Mucosa of descending colon (tissue), 3 donors: ENCODE measurements at regions not wholly inside any gene's neighbourhood (a gene's known extent, or its start where the extent isn't known, plus 50 kb on each side); places are given as distances from the start of the nearest gene placed in this dataset.

Source experiments
- ATAC-seq: fragments of 200-7000 bp; cut with Tn5 transposase; one replicate; pipeline ENCODE4 v1.9.1; 2020; ENCODE audit warnings: mild to moderate bottlenecking, moderate library complexity
- DNase-seq, 3 donors: peaks; one replicate each; pipeline ENCODE4 v3.0.0-alpha.2; 2020
- H3K36me3 ChIP-seq: fragments of 200-600 bp; one replicate; pipeline ENCODE4 v1.8.0; 2021; ENCODE audit warnings: low read depth, mild to moderate bottlenecking
- H3K4me1 ChIP-seq: fragments of 200-600 bp; one replicate; pipeline ENCODE4 v1.8.0; 2021; ENCODE audit warnings: low read depth, mild to moderate bottlenecking
- H3K4me3 ChIP-seq: fragments of 200-600 bp; one replicate; pipeline ENCODE4 v1.8.0; 2021; ENCODE audit warnings: mild to moderate bottlenecking
- H3K9me3 ChIP-seq: fragments of 200-600 bp; one replicate; pipeline ENCODE4 v1.8.0; 2021; ENCODE audit warnings: mild to moderate bottlenecking
- CTCF ChIP-seq: fragments of 200-600 bp; IDR thresholded peaks from one replicate; pipeline ENCODE4 v1.8.0; 2022; ENCODE audit warnings: antibody characterized with exemption, mild to moderate bottlenecking
- intact Hi-C, 2 donors: fragments of 100-400 bp; cut with DNase I in 1 of 2; cut with micrococcal nuclease in 1 of 2; formaldehyde crosslinking; loops; one replicate each; pipeline versions ENCODE4 v1.11.0 to v1.11.1; 2022; cut with DNase I, micrococcal nuclease
- donor health status: DM: no; HTN: no; CAD: no; lungs with moderate emphysema.
- donor health status: DM: no; HTN: no; CAD: no.
- donor health status: DM: no; HTN: yes; CAD: no.

- H3K4me1 ChIP-seq: no peaks in the 10 kb centered on the region
- H3K4me3 ChIP-seq: no peak overlapping the region
- DNase-seq (no peak), ATAC-seq (no peak)
- no peaks in the 10 kb centered on the region for H3K36me3 ChIP-seq
- intact Hi-C loops: no loop called here
- no peak for TF ChIP-seq CTCF
- H3K9me3 ChIP-seq: peaks cover 6% of the 10 kb centered on the region
These were observed 259.6 kb downstream of the NUP35 start for GRCh38 chr2:183383854-183384253.

GRCh38 chr2:183389546-183390080 is 265.4 kb downstream of the NUP35 start:
- no peaks in the 10 kb centered on the region for H3K4me1 ChIP-seq
- peaks cover 6% of the 10 kb centered on the region for H3K9me3 ChIP-seq
- intact Hi-C loops: no loop called here
- H3K4me3 ChIP-seq: no peak overlapping the region
- H3K36me3 ChIP-seq: no peaks in the 10 kb centered on the region
- TF ChIP-seq CTCF: no peak
- ATAC-seq: no peak
- no peak for DNase-seq

- ATAC-seq (no peak), DNase-seq (no peak)
- no peak for TF ChIP-seq CTCF
- peaks cover 6% of the 10 kb centered on the region for H3K9me3 ChIP-seq
- H3K4me1 ChIP-seq: no peaks in the 10 kb centered on the region
- intact Hi-C loops: no loop called here
- no peaks in the 10 kb centered on the region for H3K36me3 ChIP-seq
- H3K4me3 ChIP-seq: no peak overlapping the region
These were observed 265.9 kb downstream of the NUP35 start for GRCh38 chr2:183390109-183390508.

- H3K4me3 ChIP-seq: no peak overlapping the region
- DNase-seq (no peak), ATAC-seq (no peak)
- H3K4me1 ChIP-seq: no peaks in the 10 kb centered on the region
- H3K36me3 ChIP-seq: no peaks in the 10 kb centered on the region
- intact Hi-C loops: no loop called here
- TF ChIP-seq CTCF: no peak
- no peaks in the 10 kb centered on the region for H3K9me3 ChIP-seq
These were observed 280.1 kb downstream of the NUP35 start for GRCh38 chr2:183404392-183404791.

GRCh38 chr2:183408562-183408961 is 284.3 kb downstream of the NUP35 start:
- H3K36me3 ChIP-seq: no peaks in the 10 kb centered on the region
- no peak for DNase-seq
- H3K9me3 ChIP-seq: no peaks in the 10 kb centered on the region
- H3K4me3 ChIP-seq: no peak overlapping the region
- intact Hi-C loops: no loop called here
- ATAC-seq: no peak
- H3K4me1 ChIP-seq: no peaks in the 10 kb centered on the region
- no peak for TF ChIP-seq CTCF

GRCh38 chr2:183409662-183410061 is 285.4 kb downstream of the NUP35 start:
- ATAC-seq (no peak), DNase-seq (no peak)
- no peaks in the 10 kb centered on the region for H3K9me3 ChIP-seq
- H3K4me1 ChIP-seq: no peaks in the 10 kb centered on the region
- intact Hi-C loops: no loop called here
- H3K36me3 ChIP-seq: no peaks in the 10 kb centered on the region
- TF ChIP-seq CTCF: no peak
- no peak overlapping the region for H3K4me3 ChIP-seq
